H1 (cell line): ENCODE measurements at regions not wholly inside any gene's neighbourhood (a gene's known extent, or its start where the extent isn't known, plus 50 kb on each side); places are given as distances from the start of the nearest gene placed in this dataset.

ENCODE experiments used
- CHD7 ChIP-seq: fragments of 300-600 bp; sonication (generic); IDR thresholded peaks from 2 replicates; pipeline ENCODE4 v1.7.1; 2012; ENCODE audit warnings: low read length, moderate library complexity, mild to moderate bottlenecking, inconsistent platforms; ENCODE audit not compliant: insufficient replicate concordance
- CTBP2 ChIP-seq: IDR thresholded peaks from 2 replicates; pipeline ENCODE4 v1.7.0; 2011; ENCODE audit warnings: borderline replicate concordance, mild to moderate bottlenecking, moderate library complexity, mixed read lengths, low read length; ENCODE audit not compliant: insufficient read depth, insufficient read length
- CTCF ChIP-seq, 3 experiments: IDR thresholded peaks; 1 replicate in 2 of 3; 2 replicates in 1 of 3; pipeline versions ENCODE4 v1.5.1 to v1.6.1; 2011; ENCODE audit warnings: low read length in 3 of 3, mild to moderate bottlenecking in 3 of 3, inconsistent platforms in 2 of 3, low read depth in 1 of 3, moderate library complexity in 1 of 3; ENCODE audit not compliant: insufficient read depth in 1 of 3; ENCODE audit errors: control extremely low read depth in 1 of 3
- EGR1 ChIP-seq: IDR thresholded peaks from 2 replicates; pipeline ENCODE4 v1.6.1; 2011; ENCODE audit warnings: low read depth, low read length, borderline replicate concordance
- KDM5A ChIP-seq: fragments of 200-600 bp; IDR thresholded peaks from 2 replicates; pipeline ENCODE4 v1.7.1; 2012; ENCODE audit warnings: mild to moderate bottlenecking, low read length, inconsistent platforms, mixed read lengths
- NANOG ChIP-seq: IDR thresholded peaks from 2 replicates; pipeline ENCODE4 v1.6.1; 2011; ENCODE audit warnings: low read length, low read depth, mild to moderate bottlenecking, inconsistent platforms; ENCODE audit not compliant: insufficient read depth, poor library complexity, severe bottlenecking
- SP1 ChIP-seq: IDR thresholded peaks from 2 replicates; pipeline ENCODE4 v1.6.1; 2011; ENCODE audit warnings: low read depth, low read length
- SRF ChIP-seq: IDR thresholded peaks from 2 replicates; pipeline ENCODE4 v1.6.1; 2011; ENCODE audit warnings: mild to moderate bottlenecking, low read depth, low read length, moderate library complexity

- TF ChIP-seq CHD7: no peak
- TF ChIP-seq CTBP2: no peak
- TF ChIP-seq CTCF (IDR thresholded peaks at IDR 0.05; ENCODE audit: control extremely low read depth in 1 of 3, insufficient read depth in 1 of 3, low read depth in 1 of 3, low read length in 3 of 3): no peak
- TF ChIP-seq SP1: no peak
- no peak for TF ChIP-seq EGR1
- no peak for TF ChIP-seq NANOG
- no peak for TF ChIP-seq SRF
- TF ChIP-seq KDM5A: no peak
- TF ChIP-seq, all 59 proteins: peak for 0
These were observed 97.8 kb upstream of the PODXL start (continued) for GRCh38 chr7:131654249-131654558.
